Ishikawa (cell line): ENCODE measurements at regions not wholly inside any gene's neighbourhood (a gene's known extent, or its start where the extent isn't known, plus 50 kb on each side); places are given as distances from the start of the nearest gene placed in this dataset.

Source experiments
- CEBPB ChIP-seq: IDR thresholded peaks from 2 replicates; pipeline ENCODE4 v1.6.1; 2012
- CREB1 ChIP-seq: IDR thresholded peaks from 2 replicates; pipeline ENCODE4 v1.6.1; 2012; ENCODE audit warnings: low read depth
- EGR1 ChIP-seq: IDR thresholded peaks from 2 replicates; pipeline ENCODE4 v1.6.1; 2012
- EP300 ChIP-seq: IDR thresholded peaks from 2 replicates; pipeline ENCODE4 v1.6.1; 2012; ENCODE audit warnings: borderline replicate concordance
- FOXM1 ChIP-seq: IDR thresholded peaks from 2 replicates; pipeline ENCODE4 v1.6.1; 2012; ENCODE audit warnings: low read depth, borderline replicate concordance
- MAX ChIP-seq: IDR thresholded peaks from 2 replicates; pipeline ENCODE4 v1.6.1; 2012
- NFIC ChIP-seq: IDR thresholded peaks from 2 replicates; pipeline ENCODE4 v1.6.1; 2012
- RAD21 ChIP-seq: IDR thresholded peaks from 2 replicates; pipeline ENCODE4 v1.6.1; 2012; ENCODE audit warnings: low read depth
- REST ChIP-seq: IDR thresholded peaks from 2 replicates; pipeline ENCODE4 v1.6.1; 2012; ENCODE audit warnings: low read depth, mild to moderate bottlenecking
- TAF1 ChIP-seq: IDR thresholded peaks from 2 replicates; pipeline ENCODE4 v1.6.1; 2012; ENCODE audit warnings: low read depth, mild to moderate bottlenecking
- TCF12 ChIP-seq: IDR thresholded peaks from 2 replicates; pipeline ENCODE4 v1.6.1; 2012; ENCODE audit warnings: low read depth
- TEAD4 ChIP-seq: IDR thresholded peaks from 2 replicates; pipeline ENCODE4 v1.6.1; 2012
- USF1 ChIP-seq: IDR thresholded peaks from 2 replicates; pipeline ENCODE4 v1.6.1; 2012
- YY1 ChIP-seq: IDR thresholded peaks from 2 replicates; pipeline ENCODE4 v1.6.1; 2012; ENCODE audit warnings: low read depth
- ZBTB7A ChIP-seq: IDR thresholded peaks from 2 replicates; pipeline ENCODE4 v1.6.1; 2012; ENCODE audit warnings: low read depth

- no peak for TF ChIP-seq CREB1
- no peak for TF ChIP-seq CEBPB
- no peak for TF ChIP-seq EGR1
- no peak for TF ChIP-seq USF1
- no peak for TF ChIP-seq YY1
- no peak for TF ChIP-seq TAF1
- TF ChIP-seq RAD21: no peak
- no peak for TF ChIP-seq EP300
- TF ChIP-seq MAX: no peak
- TF ChIP-seq TEAD4: no peak
- TF ChIP-seq FOXM1: no peak
- TF ChIP-seq REST: no peak
- no peak for TF ChIP-seq NFIC
Observed at GRCh38 chr3:22720596-22720995, 482.5 kb upstream of the UBE2E2 start.

- TF ChIP-seq TEAD4 (no peak), USF1 (no peak), FOXM1 (no peak), YY1 (no peak), NFIC (no peak), CREB1 (no peak), EP300 (no peak), TCF12 (no peak)
Observed at GRCh38 chr3:22724420-22724819, 478.7 kb upstream of the UBE2E2 start.

- TF ChIP-seq CEBPB (no peak), RAD21 (no peak), CREB1 (no peak)
Observed at GRCh38 chr3:22728406-22728805, 474.7 kb upstream of the UBE2E2 start.

- no peak for TF ChIP-seq TAF1
- TF ChIP-seq REST: no peak
- no peak for TF ChIP-seq CREB1
- TF ChIP-seq NFIC: no peak
- no peak for TF ChIP-seq ZBTB7A
- no peak for TF ChIP-seq TCF12
- no peak for TF ChIP-seq RAD21
- TF ChIP-seq EGR1: no peak
Observed at GRCh38 chr3:22729212-22729611, 473.9 kb upstream of the UBE2E2 start.

GRCh38 chr3:22729981-22730380 is 473.1 kb upstream of the UBE2E2 start:
- TF ChIP-seq MAX: no peak
- no peak for TF ChIP-seq ZBTB7A
- TF ChIP-seq RAD21: peak; percentile 44
- no peak for TF ChIP-seq EGR1
- TF ChIP-seq NFIC: no peak

GRCh38 chr3:22730701-22731100 is 472.4 kb upstream of the UBE2E2 start:
- no peak for TF ChIP-seq TEAD4
- no peak for TF ChIP-seq TCF12
- no peak for TF ChIP-seq CEBPB
- TF ChIP-seq NFIC: no peak
- TF ChIP-seq MAX: no peak
- TF ChIP-seq RAD21: no peak
- no peak for TF ChIP-seq FOXM1
- TF ChIP-seq EGR1: no peak
- TF ChIP-seq REST: no peak
- TF ChIP-seq YY1: no peak
- TF ChIP-seq ZBTB7A: no peak
- no peak for TF ChIP-seq TAF1
- TF ChIP-seq EP300: no peak
- TF ChIP-seq CREB1: no peak
- no peak for TF ChIP-seq USF1
